HT-29 (cell line): ENCODE measurements at regions not wholly inside any gene's neighbourhood (a gene's known extent, or its start where the extent isn't known, plus 50 kb on each side); places are given as distances from the start of the nearest gene placed in this dataset.

Experiments used
- DNase-seq: peaks from one replicate; pipeline ENCODE4 v3.0.0-alpha.2; 2015; ENCODE audit warnings: low spot score

GRCh38 chr9:113781381-113781780, 94.7 kb upstream of the ZNF618 start:
- no peak for DNase-seq

GRCh38 chr9:113781896-113782295, 94.2 kb upstream of the ZNF618 start:
- no peak for DNase-seq

- DNase-seq = no peak
These were observed 92.6 kb upstream of the ZNF618 start for GRCh38 chr9:113783475-113783874.

GRCh38 chr9:113785334-113785733, 90.8 kb upstream of the ZNF618 start:
- no peak for DNase-seq

GRCh38 chr9:113786071-113786470, 90.0 kb upstream of the ZNF618 start:
- DNase-seq = no peak

- DNase-seq = no peak
These were observed 88.2 kb upstream of the ZNF618 start for GRCh38 chr9:113787871-113788270.

GRCh38 chr9:113788616-113789330, 87.3 kb upstream of the ZNF618 start:
- no peak for DNase-seq

- no peak for DNase-seq
These were observed 86.0 kb upstream of the ZNF618 start for GRCh38 chr9:113790093-113790492.

GRCh38 chr9:113793558-113793957, 82.6 kb upstream of the ZNF618 start:
- no peak for DNase-seq

- no peak for DNase-seq
These were observed 81.4 kb upstream of the ZNF618 start for GRCh38 chr9:113794721-113795120.

- no peak for DNase-seq
These were observed 80.2 kb upstream of the ZNF618 start for GRCh38 chr9:113795811-113796392.

- DNase-seq = no peak
These were observed 79.3 kb upstream of the ZNF618 start for GRCh38 chr9:113796646-113797426.

- DNase-seq = no peak
These were observed 77.8 kb upstream of the ZNF618 start for GRCh38 chr9:113798062-113799030.

- no peak for DNase-seq
These were observed 75.8 kb upstream of the ZNF618 start for GRCh38 chr9:113800276-113800675.

- DNase-seq = no peak
These were observed 72.1 kb upstream of the ZNF618 start for GRCh38 chr9:113803811-113804589.

GRCh38 chr9:113805486-113806132, 70.5 kb upstream of the ZNF618 start:
- DNase-seq = no peak

- DNase-seq = peak; percentile 52
These were observed 68.7 kb upstream of the ZNF618 start for GRCh38 chr9:113807173-113808061.

GRCh38 chr9:113808391-113809358, 67.4 kb upstream of the ZNF618 start:
- DNase-seq = no peak
